ENCODE measurements at regions not wholly inside any gene's neighbourhood (a gene's known extent, or its start where the extent isn't known, plus 50 kb on each side); places are given as distances from the start of the nearest gene placed in this dataset.
A peak's percentile ranks its signal among the peaks of the same experiment; 100 is the strongest.

- DNase-seq (ENCODE audit: low spot score) = no peak
- no peak overlapping the region for H3K27ac ChIP-seq (ENCODE audit: low read depth, low read length, poor library complexity, severe bottlenecking)
- POLR2A ChIA-PET (ENCODE audit: low non-redundant PET) = no interaction called here
- intact Hi-C loops (cut with micrococcal nuclease; ENCODE audit: unreplicated experiment) = loop anchor here (10.0 kb wide), 1 partner anchor 304 kb away; no protein-coding TSS in a partner anchor
- peaks cover 3% of the 10 kb centered on the region for H3K4me1 ChIP-seq (ENCODE audit: insufficient read depth, low read length, poor library complexity, severe bottlenecking)
- TF ChIP-seq CTCF (conservative IDR thresholded peaks at IDR 0.05; ENCODE audit: low read depth, low read length) = no peak
- CTCF ChIA-PET = no interaction called here
- no peak overlapping the region for H3K4me3 ChIP-seq (ENCODE audit: low read depth, low read length, poor library complexity, severe bottlenecking)
- no peaks in the 10 kb centered on the region for H3K9me3 ChIP-seq (ENCODE audit: low read depth, low read length, poor library complexity, severe bottlenecking)
- no peaks in the 10 kb centered on the region for H3K36me3 ChIP-seq (ENCODE audit: insufficient read depth, low read length, poor library complexity, severe bottlenecking)
- no peaks in the 10 kb centered on the region for H3K27me3 ChIP-seq (replicated peaks; ENCODE audit: insufficient read depth, low read depth, low read length, poor library complexity)
- no TSS peak for BruUV-seq (replicated peaks)
Measured at GRCh38 chr18:71238974-71239624, 950.3 kb downstream of the SOCS6 start.

- no peaks in the 10 kb centered on the region for H3K27me3 ChIP-seq (replicated peaks; ENCODE audit: insufficient read depth, low read depth, low read length, poor library complexity)
- no TSS peak for BruUV-seq (replicated peaks)
- no peak overlapping the region for H3K27ac ChIP-seq (ENCODE audit: low read depth, low read length, poor library complexity, severe bottlenecking)
- peak; percentile 36 for DNase-seq (ENCODE audit: low spot score)
- H3K4me3 ChIP-seq (ENCODE audit: low read depth, low read length, poor library complexity, severe bottlenecking) = no peak overlapping the region
- ChIA-PET POLR2A (ENCODE audit: low non-redundant PET) (no interaction called here), CTCF (no interaction called here)
- no peaks in the 10 kb centered on the region for H3K9me3 ChIP-seq (ENCODE audit: low read depth, low read length, poor library complexity, severe bottlenecking)
- H3K36me3 ChIP-seq (ENCODE audit: insufficient read depth, low read length, poor library complexity, severe bottlenecking) = no peaks in the 10 kb centered on the region
- intact Hi-C loops (cut with micrococcal nuclease; ENCODE audit: unreplicated experiment) = loop anchor here (10.0 kb wide), 1 partner anchor 303 kb away; no protein-coding TSS in a partner anchor
- H3K4me1 ChIP-seq (ENCODE audit: insufficient read depth, low read length, poor library complexity, severe bottlenecking) = peaks cover 3% of the 10 kb centered on the region
- TF ChIP-seq CTCF (conservative IDR thresholded peaks at IDR 0.05; ENCODE audit: low read depth, low read length) = no peak
- no peak for TF ChIP-seq EZH2 (IDR thresholded peaks at IDR 0.05; ENCODE audit: borderline replicate concordance, low read depth, low read length, poor library complexity, severe bottlenecking)
Measured at GRCh38 chr18:71237641-71238040, 948.8 kb downstream of the SOCS6 start.

- POLR2A ChIA-PET (ENCODE audit: low non-redundant PET) = no interaction called here
- Histone ChIP-seq H3K4me3 (ENCODE audit: low read depth, low read length, poor library complexity, severe bottlenecking) (no peak overlapping the region), H3K9me3 (ENCODE audit: low read depth, low read length, poor library complexity, severe bottlenecking) (no peaks in the 10 kb centered on the region), H3K27ac (ENCODE audit: low read depth, low read length, poor library complexity, severe bottlenecking) (no peak overlapping the region), H3K27me3 (replicated peaks; ENCODE audit: insufficient read depth, low read depth, low read length, poor library complexity) (no peaks in the 10 kb centered on the region), H3K36me3 (ENCODE audit: insufficient read depth, low read length, poor library complexity, severe bottlenecking) (no peaks in the 10 kb centered on the region), H3K4me1 (ENCODE audit: insufficient read depth, low read length, poor library complexity, severe bottlenecking) (no peaks in the 10 kb centered on the region)
- CTCF ChIA-PET = no interaction called here
- intact Hi-C loops (cut with micrococcal nuclease; ENCODE audit: unreplicated experiment) = loop anchor here (10.0 kb wide), 1 partner anchor 298 kb away; no protein-coding TSS in a partner anchor
- TF ChIP-seq CTCF (conservative IDR thresholded peaks at IDR 0.05; ENCODE audit: low read depth, low read length) = no peak
- no peak for TF ChIP-seq EZH2 (IDR thresholded peaks at IDR 0.05; ENCODE audit: borderline replicate concordance, low read depth, low read length, poor library complexity, severe bottlenecking)
- BruUV-seq (replicated peaks) = no TSS peak
- no peak for DNase-seq (ENCODE audit: low spot score)
Measured at GRCh38 chr18:71233177-71233576, 944.3 kb downstream of the SOCS6 start.

Measured in A673 (cell line).